Endothelial cell of umbilical vein (primary cell): ENCODE measurements at regions not wholly inside any gene's neighbourhood (a gene's known extent, or its start where the extent isn't known, plus 50 kb on each side); places are given as distances from the start of the nearest gene placed in this dataset.

Source experiments
- BruUV-seq: library from RNA; stranded (reverse); fragments of 400-500 nt; replicated peaks from 2 replicates; lab custom pipeline; 2021; lab: Mats Ljungman, UMichigan
- CTCF ChIA-PET: fragments of 300-600, 350-600 bp; sonication (Branson Sonifier 250); formaldehyde crosslinking; loops from one replicate; lab custom pipeline; 2021; ENCODE audit warnings: antibody characterized with exemption, inconsistent platforms; lab: Charles Lee
- POLR2A ChIA-PET: fragments of 300-600, 350-600 bp; sonication (Branson Sonifier 250); formaldehyde crosslinking; loops from one replicate; lab custom pipeline; 2021; ENCODE audit warnings: antibody characterized with exemption, inconsistent platforms; lab: Charles Lee
- DNase-seq: peaks from one replicate; pipeline ENCODE4 v3.0.0-alpha.2; 2011; ENCODE audit warnings: low read depth, low spot score
- FAIRE-seq: peaks from 2 replicates; lab custom pipeline; 2011; peaks lifted over from hg19 to GRCh38; lab: Jason Lieb, UNC
- H2AFZ ChIP-seq: 2 replicates; pipeline ENCODE4 v1.6.0; 2012; ENCODE audit warnings: low read depth, low read length, control low read depth, inconsistent platforms
- H3K27ac ChIP-seq: 2 replicates; pipeline ENCODE4 v1.5.1; 2011; ENCODE audit warnings: low read depth, mild to moderate bottlenecking, control low read depth, low read length, moderate library complexity; ENCODE audit not compliant: insufficient read depth
- H3K27me3 ChIP-seq, 2 experiments: 2 replicates each; pipeline versions ENCODE4 v1.6.0 to v1.6.1; 2011; ENCODE audit warnings: low read length in 2 of 2, mixed read lengths in 1 of 2; ENCODE audit not compliant: control insufficient read depth in 2 of 2, insufficient read depth in 2 of 2
- H3K36me3 ChIP-seq, 2 experiments: 2 replicates in 1 of 2; 3 replicates in 1 of 2; pipeline ENCODE4 v1.5.1; 2011; ENCODE audit warnings: low read length in 2 of 2, mild to moderate bottlenecking in 1 of 2, moderate library complexity in 1 of 2; ENCODE audit not compliant: control insufficient read depth in 2 of 2, insufficient read depth in 2 of 2; ENCODE audit errors: extremely low read depth in 1 of 2
- H3K4me1 ChIP-seq: 3 replicates; pipeline ENCODE4 v1.5.1; 2011; ENCODE audit warnings: mild to moderate bottlenecking, low read length; ENCODE audit not compliant: control insufficient read depth, insufficient read depth; ENCODE audit errors: extremely low read depth
- H3K4me2 ChIP-seq: 2 replicates; pipeline ENCODE4 v1.6.1; 2011; ENCODE audit warnings: low read length, control low read depth, mixed read lengths; ENCODE audit not compliant: insufficient read depth
- H3K4me3 ChIP-seq, 3 experiments: fragments of 200-600 bp in 1 of 3; sonication (generic), shearing (Covaris generic) in 1 of 3; replicated peaks in 1 of 3; 2 replicates each; pipeline ENCODE4 v1.5.1; 2011 to 2016; ENCODE audit warnings: control low read depth in 3 of 3, low read length in 3 of 3, mild to moderate bottlenecking in 2 of 3, inconsistent platforms in 1 of 3, low read depth in 1 of 3, moderate library complexity in 1 of 3; ENCODE audit not compliant: insufficient read depth in 1 of 3
- H3K79me2 ChIP-seq: 2 replicates; pipeline ENCODE4 v1.6.0; 2012; ENCODE audit warnings: low read length, inconsistent platforms; ENCODE audit not compliant: control insufficient read depth, insufficient read depth
- H3K9ac ChIP-seq: replicated peaks from 2 replicates; pipeline ENCODE3; 2011; ENCODE audit warnings: low read length, control low read depth; ENCODE audit not compliant: insufficient read depth; ENCODE audit errors: extremely low read depth
- H3K9me1 ChIP-seq: replicated peaks from 3 replicates; pipeline ENCODE4 v1.6.0; 2011; ENCODE audit warnings: mild to moderate bottlenecking, low read length; ENCODE audit not compliant: control insufficient read depth, insufficient read depth; ENCODE audit errors: extremely low read depth
- H3K9me3 ChIP-seq: replicated peaks from 2 replicates; pipeline ENCODE4 v1.5.1; 2012; ENCODE audit warnings: low read length, inconsistent platforms; ENCODE audit not compliant: control insufficient read depth, insufficient read depth
- H4K20me1 ChIP-seq: replicated peaks from 2 replicates; pipeline ENCODE3; 2011; ENCODE audit warnings: mild to moderate bottlenecking, low read length; ENCODE audit not compliant: control insufficient read depth, insufficient read depth; ENCODE audit errors: extremely low read depth
- CTCF ChIP-seq, 2 donors: IDR thresholded peaks; 1 replicate in 1 of 2; 2 replicates in 1 of 2; pipeline ENCODE4 v1.5.1; 2011; ENCODE audit warnings: low read length in 2 of 2, mild to moderate bottlenecking in 2 of 2, moderate library complexity in 2 of 2, control low read depth in 1 of 2, inconsistent platforms in 1 of 2, low read depth in 1 of 2; ENCODE audit not compliant: insufficient read depth in 1 of 2; ENCODE audit errors: extremely low read depth in 1 of 2
- EZH2 ChIP-seq: IDR thresholded peaks from 2 replicates; pipeline ENCODE4 v1.6.1; 2012; ENCODE audit warnings: borderline replicate concordance, low read depth, mild to moderate bottlenecking, moderate library complexity, low read length, inconsistent platforms; ENCODE audit not compliant: severe bottlenecking
- FOS ChIP-seq: IDR thresholded peaks from 2 replicates; pipeline ENCODE4 v1.6.1; 2011; ENCODE audit warnings: mild to moderate bottlenecking, low read length, moderate library complexity, borderline replicate concordance; ENCODE audit not compliant: insufficient read depth
- GATA2 ChIP-seq: IDR thresholded peaks from 2 replicates; pipeline ENCODE4 v1.7.0; 2011; ENCODE audit warnings: low read depth, mild to moderate bottlenecking, moderate library complexity, mixed read lengths, low read length; ENCODE audit not compliant: insufficient read length, insufficient read depth
- JUN ChIP-seq: IDR thresholded peaks from 2 replicates; pipeline ENCODE4 v1.6.1; 2011; ENCODE audit warnings: borderline replicate concordance, low read depth; ENCODE audit not compliant: insufficient read length, insufficient read depth
- MYC ChIP-seq: IDR thresholded peaks from one replicate; pipeline ENCODE4 v1.6.1; 2011; ENCODE audit warnings: mild to moderate bottlenecking, low read depth, low read length
- POLR2A ChIP-seq: IDR thresholded peaks from 2 replicates; pipeline ENCODE4 v1.6.1; 2012; ENCODE audit warnings: low read depth, mild to moderate bottlenecking, control low read depth, low read length
- POLR2AphosphoS5 ChIP-seq: IDR thresholded peaks from 2 replicates; pipeline ENCODE4 v1.6.1; 2012; ENCODE audit warnings: low read depth, mild to moderate bottlenecking, control low read depth, low read length, moderate library complexity; ENCODE audit not compliant: insufficient read depth
- dilution Hi-C: fragments of 300-500 bp; cut with MboI; formaldehyde crosslinking; loops from one replicate; pipeline ENCODE4 v1.15.0; 2019; ENCODE audit warnings: low sequenced_read_pairs; ENCODE audit not compliant: extremely low pct_ligation_motif_present
- intact Hi-C: fragments of 100-400 bp; cut with micrococcal nuclease; formaldehyde crosslinking; loops from one replicate; pipeline ENCODE4 v1.10.0; 2022
- TF ChIP-seq, protein P1 (sequence below): IDR thresholded peaks from 2 replicates; pipeline ENCODE4 v1.6.1; 2011; ENCODE audit not compliant: insufficient read depth, insufficient read length

- Histone ChIP-seq H3K36me3 (no peaks in the 10 kb centered on the region), H4K20me1 (no peaks in the 10 kb centered on the region), H3K27ac (no peak overlapping the region), H3K9ac (no peak overlapping the region), H3K79me2 (no peaks in the 10 kb centered on the region), H3K4me3 (no peak overlapping the region), H3K27me3 (no peaks in the 10 kb centered on the region), H3K9me3 (no peaks in the 10 kb centered on the region), H3K4me1 (no peaks in the 10 kb centered on the region), H2AFZ (no peak overlapping the region), H3K4me2 (no peak overlapping the region), H3K9me1 (no peaks in the 10 kb centered on the region)
- POLR2A ChIA-PET = no interaction called here
- CTCF ChIA-PET = interaction anchor here (1.6 kb wide), 1 partner anchor 10 kb away, joined by 6 read pairs; no protein-coding TSS in a partner anchor
- TF ChIP-seq CTCF (IDR thresholded peaks at IDR 0.05; ENCODE audit: extremely low read depth in 1 of 2, insufficient read depth in 1 of 2, low read depth in 1 of 2, low read length in 2 of 2) = no peak
- TF ChIP-seq POLR2AphosphoS5 = no peak
- no peak for TF ChIP-seq GATA2
- no peak for TF ChIP-seq POLR2A
- TF ChIP-seq EZH2 = no peak
- no peak for TF ChIP-seq MYC
- TF ChIP-seq, protein P1, sequence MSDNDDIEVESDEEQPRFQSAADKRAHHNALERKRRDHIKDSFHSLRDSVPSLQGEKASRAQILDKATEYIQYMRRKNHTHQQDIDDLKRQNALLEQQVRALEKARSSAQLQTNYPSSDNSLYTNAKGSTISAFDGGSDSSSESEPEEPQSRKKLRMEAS = no peak
- no peak for TF ChIP-seq JUN
- TF ChIP-seq FOS = no peak
- FAIRE-seq = no peak
- DNase-seq = no peak
- intact Hi-C loops = no loop called here
- dilution Hi-C loops = no loop called here
- no TSS peak for BruUV-seq
Observed at GRCh38 chr13:33377411-33377810, 91.9 kb upstream of the STARD13 start.
